ENCODE measurements at regions not wholly inside any gene's neighbourhood (a gene's known extent, or its start where the extent isn't known, plus 50 kb on each side); places are given as distances from the start of the nearest gene placed in this dataset.

DNA sequence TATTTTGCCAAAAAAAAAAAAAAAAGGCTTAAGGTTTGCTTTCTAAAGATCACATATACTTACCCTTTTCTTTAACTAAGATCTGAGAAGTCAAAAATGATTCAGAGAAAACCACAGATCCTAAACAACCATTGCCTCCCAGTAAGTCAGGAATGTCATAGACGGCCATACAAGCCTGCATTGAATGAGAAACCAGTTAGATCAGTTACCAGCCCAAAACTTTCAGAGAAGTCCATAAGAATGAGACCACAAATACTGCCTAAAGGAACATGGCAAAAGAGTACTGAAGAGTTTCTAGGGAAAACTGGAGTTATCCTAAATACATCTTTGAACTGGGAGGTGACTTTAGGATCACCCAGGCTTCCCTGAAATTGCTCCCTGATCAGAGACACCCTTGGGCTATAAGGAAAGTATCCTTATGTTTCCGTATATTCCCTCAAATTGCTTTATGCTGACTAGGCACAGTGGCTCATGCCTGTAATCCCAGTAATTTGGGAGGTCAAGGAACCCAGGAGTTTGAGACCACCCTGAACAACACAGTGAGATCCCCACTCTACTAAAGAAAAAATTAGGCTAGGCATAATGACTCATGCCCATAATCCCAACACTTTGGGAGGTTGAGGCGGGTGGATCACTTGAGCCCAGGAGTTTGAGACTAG lies 79.4 kb upstream of the SLC4A11 start:
- ATAC-seq = no peak

DNA sequence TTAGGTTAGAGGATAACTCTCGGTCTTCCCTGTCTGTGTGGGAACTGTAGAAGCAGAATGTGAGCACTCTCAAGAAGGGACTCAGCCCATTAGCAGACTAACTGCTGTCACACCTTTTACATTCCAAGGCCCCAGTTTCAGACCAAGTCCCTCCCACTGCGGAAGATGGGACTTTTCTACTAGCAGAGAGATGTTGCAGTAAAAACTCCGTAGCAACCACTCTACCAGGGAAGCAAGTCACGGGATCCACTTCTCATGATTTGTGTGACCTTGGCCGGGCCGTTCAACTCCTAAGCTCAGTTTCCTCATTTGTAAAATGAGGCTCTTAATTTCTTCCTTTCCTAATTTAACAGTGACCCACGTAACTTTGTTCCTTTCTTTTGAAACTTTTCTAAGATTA lies 77.1 kb upstream of the SLC4A11 start:
- WGBS (ENCODE audit: missing lambda C conversion rate) = 90% methylated on average over 7 of the region's 7 CpGs
- Histone ChIP-seq H3K27ac (peak overlapping the region in 1 of 2 experiments; percentile 82; a peak in 1 of 6 replicates), H3K4me1 (peaks cover 35% of the 10 kb centered on the region), H3K4me2 (no peak overlapping the region), H3K4me3 (no peak overlapping the region), H3K9me3 (no peaks in the 10 kb centered on the region)
- TF ChIP-seq RAD21 (conservative IDR thresholded peaks at IDR 0.05 in 1 of 2, IDR thresholded peaks at IDR 0.05 in 1 of 2) = no peak
- no peak for TF ChIP-seq MAFK (IDR thresholded peaks at IDR 0.05; ENCODE audit: partially characterized antibody)
- TF ChIP-seq SMC3 (IDR thresholded peaks at IDR 0.05) = no peak
- TF ChIP-seq SREBF2 (IDR thresholded peaks at IDR 0.05) = no peak
- TF ChIP-seq JUN (IDR thresholded peaks at IDR 0.05) = no peak
- TF ChIP-seq, protein P1, sequence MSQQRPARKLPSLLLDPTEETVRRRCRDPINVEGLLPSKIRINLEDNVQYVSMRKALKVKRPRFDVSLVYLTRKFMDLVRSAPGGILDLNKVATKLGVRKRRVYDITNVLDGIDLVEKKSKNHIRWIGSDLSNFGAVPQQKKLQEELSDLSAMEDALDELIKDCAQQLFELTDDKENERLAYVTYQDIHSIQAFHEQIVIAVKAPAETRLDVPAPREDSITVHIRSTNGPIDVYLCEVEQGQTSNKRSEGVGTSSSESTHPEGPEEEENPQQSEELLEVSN (IDR thresholded peaks at IDR 0.05; ENCODE audit: borderline replicate concordance, low read depth) = no peak
- TF ChIP-seq HEYL (CRISPR knock-in tag; IDR thresholded peaks at IDR 0.05) = no peak
- DNase-seq (ENCODE audit: low read depth in 1 of 2, low spot score in 1 of 2) (no peak), ATAC-seq (no peak), FAIRE-seq (no peak)
- ChIA-PET CTCF (interaction anchor here (0.8 to 7.0 kb wide), 38 partner anchors 9 to 560 kb away, joined by 3 to 105 read pairs (median 4); partner anchors contain the start of gene SLC4A11), POLR2A (interaction anchor here (0.5 to 0.8 kb wide), 4 partner anchors 11 to 314 kb away, joined by 3 to 8 read pairs (median 3); no protein-coding TSS in a partner anchor)

More for the DNA sequence above, 79.4 kb upstream of the SLC4A11 start:
- Histone ChIP-seq H3K4me2 (no peak overlapping the region), H3K4me3 (no peak overlapping the region), H3K27ac (no peak overlapping the region), H3K4me1 (peaks cover 20% of the 10 kb centered on the region), H3K9me3 (no peaks in the 10 kb centered on the region)
- WGBS (ENCODE audit: missing lambda C conversion rate) = 90% methylated on average over 3 of the region's 3 CpGs
- ChIA-PET POLR2A (no interaction called here), CTCF (interaction anchor here (0.7 kb wide), 1 partner anchor 265 kb away, joined by 3 read pairs; no protein-coding TSS in a partner anchor)
- no peak for DNase-seq (ENCODE audit: low read depth in 1 of 2, low spot score in 1 of 2)
- peak; percentile 72 for FAIRE-seq
- no peak for TF ChIP-seq BHLHE40 (IDR thresholded peaks at IDR 0.05; ENCODE audit: low read depth, low read length)
- TF ChIP-seq HOXB13 (CRISPR knock-in tag; IDR thresholded peaks at IDR 0.05; ENCODE audit: low read depth) = no peak
- TF ChIP-seq, protein P2, sequence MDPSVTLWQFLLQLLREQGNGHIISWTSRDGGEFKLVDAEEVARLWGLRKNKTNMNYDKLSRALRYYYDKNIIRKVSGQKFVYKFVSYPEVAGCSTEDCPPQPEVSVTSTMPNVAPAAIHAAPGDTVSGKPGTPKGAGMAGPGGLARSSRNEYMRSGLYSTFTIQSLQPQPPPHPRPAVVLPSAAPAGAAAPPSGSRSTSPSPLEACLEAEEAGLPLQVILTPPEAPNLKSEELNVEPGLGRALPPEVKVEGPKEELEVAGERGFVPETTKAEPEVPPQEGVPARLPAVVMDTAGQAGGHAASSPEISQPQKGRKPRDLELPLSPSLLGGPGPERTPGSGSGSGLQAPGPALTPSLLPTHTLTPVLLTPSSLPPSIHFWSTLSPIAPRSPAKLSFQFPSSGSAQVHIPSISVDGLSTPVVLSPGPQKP (IDR thresholded peaks at IDR 0.05; ENCODE audit: low read depth, low read length) = no peak
- peak; percentile 84 for TF ChIP-seq MAFK (IDR thresholded peaks at IDR 0.05; ENCODE audit: partially characterized antibody)
- TF ChIP-seq CHD4 (IDR thresholded peaks at IDR 0.05; ENCODE audit: borderline replicate concordance) = no peak
- no peak for TF ChIP-seq NR3C1 (IDR thresholded peaks at IDR 0.05)
- TF ChIP-seq SMC3 (IDR thresholded peaks at IDR 0.05) = no peak
- TF ChIP-seq FOXS1 (CRISPR knock-in tag; IDR thresholded peaks at IDR 0.05) = no peak
- no peak for TF ChIP-seq GATA3 (IDR thresholded peaks at IDR 0.05; ENCODE audit: borderline replicate concordance)

DNA sequence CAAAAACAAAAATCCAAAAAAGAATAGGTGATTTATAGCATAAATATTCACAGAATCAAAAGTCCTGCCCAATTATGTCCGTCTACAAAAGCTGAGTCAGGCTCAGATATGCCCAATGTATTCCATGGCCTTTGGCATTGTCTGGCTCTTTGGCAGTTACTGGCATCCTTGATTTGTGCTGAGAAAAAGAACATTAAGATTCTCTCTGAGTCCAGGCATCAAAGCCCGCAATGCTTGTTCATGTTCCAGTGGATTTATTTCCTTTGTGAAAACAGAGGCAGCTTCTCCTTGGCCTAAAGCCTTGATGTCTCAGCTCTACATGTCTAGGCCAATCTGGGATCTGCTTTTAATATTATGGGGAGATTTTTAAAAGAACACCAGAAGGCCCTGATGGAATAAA lies 76.1 kb upstream of the SLC4A11 start:
- ChIA-PET POLR2A (no interaction called here), CTCF (interaction anchor here (0.7 to 7.0 kb wide), 14 partner anchors 13 to 262 kb away, joined by 3 to 105 read pairs (median 4); partner anchors contain the start of gene ITPA)
- Histone ChIP-seq H3K27ac (peak overlapping the region; percentile 79 to 82; a peak in 4 of 6 replicates), H3K4me2 (no peak overlapping the region), H3K9me3 (no peaks in the 10 kb centered on the region), H3K4me3 (no peak overlapping the region), H3K4me1 (peaks cover 35% of the 10 kb centered on the region)
- DNase-seq (ENCODE audit: low read depth in 1 of 2, low spot score in 1 of 2) = no peak
- 84% methylated on average over 2 of the region's 2 CpGs for WGBS (ENCODE audit: missing lambda C conversion rate)
- FAIRE-seq = no peak
- ATAC-seq = no peak
- no peak for TF ChIP-seq ZNF302 (CRISPR knock-in tag; IDR thresholded peaks at IDR 0.05)
- no peak for TF ChIP-seq HOXB5 (CRISPR knock-in tag; IDR thresholded peaks at IDR 0.05)
- TF ChIP-seq EHF (CRISPR knock-in tag; IDR thresholded peaks at IDR 0.05) = no peak
- TF ChIP-seq CHD4 (IDR thresholded peaks at IDR 0.05; ENCODE audit: borderline replicate concordance) = no peak
- TF ChIP-seq HOXA7 (CRISPR knock-in tag; IDR thresholded peaks at IDR 0.05) = no peak
- no peak for TF ChIP-seq ZFP36 (IDR thresholded peaks at IDR 0.05; ENCODE audit: borderline replicate concordance, partially characterized antibody)
- no peak for TF ChIP-seq TP53 (CRISPR knock-in tag; IDR thresholded peaks at IDR 0.05)
- TF ChIP-seq FOSL2 (IDR thresholded peaks at IDR 0.05) = no peak
- no peak for TF ChIP-seq FOSL2 (CRISPR knock-in tag; IDR thresholded peaks at IDR 0.05)
- TF ChIP-seq CBX8 (IDR thresholded peaks at IDR 0.05) = no peak
- no peak for TF ChIP-seq KDM1A (IDR thresholded peaks at IDR 0.05; ENCODE audit: low read depth)
- no peak for TF ChIP-seq RCOR1 (IDR thresholded peaks at IDR 0.05; ENCODE audit: low read depth, low read length)
- TF ChIP-seq, protein P3, sequence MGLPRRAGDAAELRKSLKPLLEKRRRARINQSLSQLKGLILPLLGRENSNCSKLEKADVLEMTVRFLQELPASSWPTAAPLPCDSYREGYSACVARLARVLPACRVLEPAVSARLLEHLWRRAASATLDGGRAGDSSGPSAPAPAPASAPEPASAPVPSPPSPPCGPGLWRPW (IDR thresholded peaks at IDR 0.05) = no peak
- TF ChIP-seq, protein P4, sequence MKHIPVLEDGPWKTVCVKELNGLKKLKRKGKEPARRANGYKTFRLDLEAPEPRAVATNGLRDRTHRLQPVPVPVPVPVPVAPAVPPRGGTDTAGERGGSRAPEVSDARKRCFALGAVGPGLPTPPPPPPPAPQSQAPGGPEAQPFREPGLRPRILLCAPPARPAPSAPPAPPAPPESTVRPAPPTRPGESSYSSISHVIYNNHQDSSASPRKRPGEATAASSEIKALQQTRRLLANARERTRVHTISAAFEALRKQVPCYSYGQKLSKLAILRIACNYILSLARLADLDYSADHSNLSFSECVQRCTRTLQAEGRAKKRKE (CRISPR knock-in tag; IDR thresholded peaks at IDR 0.05; ENCODE audit: low read depth) = no peak
- TF ChIP-seq POLR2A (IDR thresholded peaks at IDR 0.05; ENCODE audit: low read length) = no peak
- no peak for TF ChIP-seq PHF8 (IDR thresholded peaks at IDR 0.05; ENCODE audit: borderline replicate concordance, low read depth)
- TF ChIP-seq, protein P5, sequence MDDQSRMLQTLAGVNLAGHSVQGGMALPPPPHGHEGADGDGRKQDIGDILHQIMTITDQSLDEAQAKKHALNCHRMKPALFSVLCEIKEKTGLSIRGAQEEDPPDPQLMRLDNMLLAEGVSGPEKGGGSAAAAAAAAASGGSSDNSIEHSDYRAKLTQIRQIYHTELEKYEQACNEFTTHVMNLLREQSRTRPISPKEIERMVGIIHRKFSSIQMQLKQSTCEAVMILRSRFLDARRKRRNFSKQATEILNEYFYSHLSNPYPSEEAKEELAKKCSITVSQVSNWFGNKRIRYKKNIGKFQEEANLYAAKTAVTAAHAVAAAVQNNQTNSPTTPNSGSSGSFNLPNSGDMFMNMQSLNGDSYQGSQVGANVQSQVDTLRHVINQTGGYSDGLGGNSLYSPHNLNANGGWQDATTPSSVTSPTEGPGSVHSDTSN (IDR thresholded peaks at IDR 0.05) = no peak
- no peak for TF ChIP-seq JUN (IDR thresholded peaks at IDR 0.05)
- no peak for TF ChIP-seq NR3C1 (IDR thresholded peaks at IDR 0.05)

Data from A549 (cell line).